ENCODE measurements at regions not wholly inside any gene's neighbourhood (a gene's known extent, or its start where the extent isn't known, plus 50 kb on each side); places are given as distances from the start of the nearest gene placed in this dataset.
"Not testable (repeated sequence)": the region's sequence is repeated elsewhere in the genome, so short reads cannot be mapped to it uniquely, and the experiment has no call there.

DNA sequence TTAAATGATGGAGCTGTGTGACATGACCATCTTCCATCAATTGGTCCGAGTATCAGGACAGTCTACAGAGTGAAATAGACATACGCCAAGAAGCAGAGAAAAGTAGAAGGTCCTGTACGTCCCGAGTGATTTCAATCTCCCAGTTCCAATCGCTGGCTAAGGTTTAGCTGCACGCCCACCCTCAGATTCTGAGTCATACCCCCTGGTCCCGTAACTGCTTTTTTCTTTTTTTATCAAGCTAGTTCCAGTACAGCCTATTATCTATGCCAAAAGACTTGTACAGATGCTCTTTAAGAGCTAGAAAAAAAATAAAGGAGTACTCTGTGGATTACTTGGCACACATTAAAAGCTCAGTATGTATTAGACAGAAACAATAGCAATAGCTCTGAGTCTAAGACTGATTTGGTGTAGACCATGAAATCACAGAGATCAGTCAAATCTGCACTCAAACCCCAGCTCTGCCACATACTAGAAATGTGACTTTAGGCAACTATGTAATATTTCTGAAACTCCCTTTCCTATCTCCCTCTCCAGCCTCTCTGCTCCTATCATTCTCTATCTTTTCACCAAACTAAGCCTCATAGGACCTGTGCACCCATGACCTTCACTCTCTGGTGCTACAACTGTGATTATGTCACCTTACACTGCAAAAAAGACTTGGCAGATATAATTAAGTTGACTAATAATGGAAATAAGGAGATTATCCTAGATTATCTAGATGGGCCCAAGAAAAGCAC lies 63.0 kb upstream of the SRRM3 start:
- peaks cover 17% of the 10 kb centered on the region for H3K27me3 Mint-ChIP-seq
- not testable (repeated sequence) for DNase-seq (ENCODE audit: low spot score in 2 of 2); H3K4me1 Mint-ChIP-seq; H3K36me3 Mint-ChIP-seq; ATAC-seq (ENCODE audit: low read depth); H3K27ac Mint-ChIP-seq; H3K9me3 Mint-ChIP-seq; H3K4me3 Mint-ChIP-seq

DNA sequence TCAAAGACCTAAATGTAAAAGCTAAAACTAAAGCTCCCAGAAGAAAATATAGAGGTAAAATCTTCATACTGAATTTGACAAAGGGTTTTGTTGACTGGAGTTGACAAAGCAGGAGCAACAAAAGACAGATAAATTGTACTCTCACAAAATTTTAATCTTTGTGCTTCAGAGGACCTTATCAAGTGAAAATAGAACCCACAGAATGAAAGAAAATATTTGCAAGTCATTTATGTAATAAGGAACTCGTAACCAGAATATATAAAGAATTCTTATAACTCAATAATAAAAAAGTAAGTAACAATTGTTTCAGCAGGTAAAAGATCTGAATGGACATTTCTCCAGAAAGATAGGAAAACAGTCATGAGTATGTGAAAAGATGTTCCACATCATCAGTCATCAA lies 62.0 kb upstream of the SRRM3 start:
- ATAC-seq (ENCODE audit: low read depth), result no peak
- H3K27ac Mint-ChIP-seq, result no peak overlapping the region

GRCh38 chr7:76140259-76140658 lies 61.4 kb upstream of the SRRM3 start:
- not testable (repeated sequence) for ATAC-seq (ENCODE audit: low read depth); H3K36me3 Mint-ChIP-seq; H3K4me1 Mint-ChIP-seq; DNase-seq (ENCODE audit: low spot score in 2 of 2); H3K4me3 Mint-ChIP-seq; H3K27me3 Mint-ChIP-seq; H3K9me3 Mint-ChIP-seq; H3K27ac Mint-ChIP-seq

More for the DNA sequence above, 62.0 kb upstream of the SRRM3 start:
- Mint-ChIP-seq H3K27me3 (peaks cover 13% of the 10 kb centered on the region), H3K36me3 (no peaks in the 10 kb centered on the region), H3K4me1 (no peaks in the 10 kb centered on the region), H3K4me3 (no peak overlapping the region), H3K9me3 (peaks cover 4% of the 10 kb centered on the region)
- no peak for DNase-seq (ENCODE audit: low spot score in 2 of 2)

- ATAC-seq (ENCODE audit: low read depth) (no peak), DNase-seq (ENCODE audit: low spot score in 2 of 2) (no peak)
- no peak overlapping the region for H3K27ac Mint-ChIP-seq
- H3K36me3 Mint-ChIP-seq, result no peaks in the 10 kb centered on the region
- no peaks in the 10 kb centered on the region for H3K4me1 Mint-ChIP-seq
- H3K9me3 Mint-ChIP-seq, result peaks cover 4% of the 10 kb centered on the region
- peaks cover 4% of the 10 kb centered on the region for H3K27me3 Mint-ChIP-seq
- H3K4me3 Mint-ChIP-seq, result no peak overlapping the region
Measured at GRCh38 chr7:76142861-76143260, 58.8 kb upstream of the SRRM3 start.

- H3K4me1 Mint-ChIP-seq; H3K36me3 Mint-ChIP-seq; H3K9me3 Mint-ChIP-seq; ATAC-seq (ENCODE audit: low read depth); H3K27ac Mint-ChIP-seq; H3K4me3 Mint-ChIP-seq; DNase-seq (ENCODE audit: low spot score in 2 of 2); H3K27me3 Mint-ChIP-seq: not testable (repeated sequence)
Measured at GRCh38 chr7:76144664-76145270, 56.9 kb upstream of the SRRM3 start.

DNA sequence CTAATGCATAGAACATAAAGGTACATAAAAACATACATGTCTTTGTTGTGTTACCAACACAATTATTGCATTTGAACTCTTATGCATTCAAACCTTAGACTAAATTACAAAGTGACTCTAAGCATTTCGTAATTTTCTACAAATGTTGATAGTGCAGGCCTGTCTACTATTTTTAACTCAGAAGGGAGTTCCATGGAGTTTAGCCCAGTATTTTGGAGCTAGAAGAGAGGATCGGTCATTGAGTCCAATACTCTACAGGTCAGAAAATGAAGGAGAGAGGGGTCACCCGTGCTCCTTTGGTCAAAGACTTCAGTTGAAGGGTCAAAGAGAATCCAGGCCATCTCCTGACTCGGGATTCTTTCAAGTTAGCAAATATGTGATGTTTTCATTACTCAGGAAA lies 55.3 kb upstream of the SRRM3 start:
- no peak overlapping the region for H3K4me3 Mint-ChIP-seq

DNA sequence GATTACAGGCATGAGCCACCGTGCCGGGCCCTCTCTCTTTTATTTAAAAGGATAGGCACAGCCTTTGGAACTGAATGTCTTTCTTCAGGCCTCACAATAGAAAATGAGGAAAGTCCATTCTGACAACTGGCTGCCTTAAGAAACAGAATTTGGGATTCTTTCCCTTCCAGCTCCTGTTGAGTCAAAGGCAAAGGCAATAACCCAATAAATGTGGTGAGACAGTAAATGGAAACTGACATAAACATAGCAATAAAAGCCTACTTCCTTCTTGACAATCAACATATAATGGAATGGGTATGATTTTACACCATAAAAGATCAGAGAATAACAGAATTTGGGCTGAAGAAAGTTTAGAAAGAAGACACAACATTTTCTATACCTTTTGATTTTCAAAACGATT lies 52.7 kb upstream of the SRRM3 start:
- not testable (repeated sequence) for H3K9me3 Mint-ChIP-seq; DNase-seq (ENCODE audit: low spot score in 2 of 2); H3K4me3 Mint-ChIP-seq; H3K27ac Mint-ChIP-seq; H3K27me3 Mint-ChIP-seq; H3K4me1 Mint-ChIP-seq; H3K36me3 Mint-ChIP-seq; ATAC-seq (ENCODE audit: low read depth)

More for the DNA sequence above, 55.3 kb upstream of the SRRM3 start:
- H3K27me3 Mint-ChIP-seq, result peaks cover 1% of the 10 kb centered on the region
- no peaks in the 10 kb centered on the region for H3K4me1 Mint-ChIP-seq
- H3K9me3 Mint-ChIP-seq, result no peaks in the 10 kb centered on the region
- DNase-seq (ENCODE audit: low spot score in 2 of 2) (no peak), ATAC-seq (ENCODE audit: low read depth) (no peak)
- no peak overlapping the region for H3K27ac Mint-ChIP-seq
- no peaks in the 10 kb centered on the region for H3K36me3 Mint-ChIP-seq

DNA sequence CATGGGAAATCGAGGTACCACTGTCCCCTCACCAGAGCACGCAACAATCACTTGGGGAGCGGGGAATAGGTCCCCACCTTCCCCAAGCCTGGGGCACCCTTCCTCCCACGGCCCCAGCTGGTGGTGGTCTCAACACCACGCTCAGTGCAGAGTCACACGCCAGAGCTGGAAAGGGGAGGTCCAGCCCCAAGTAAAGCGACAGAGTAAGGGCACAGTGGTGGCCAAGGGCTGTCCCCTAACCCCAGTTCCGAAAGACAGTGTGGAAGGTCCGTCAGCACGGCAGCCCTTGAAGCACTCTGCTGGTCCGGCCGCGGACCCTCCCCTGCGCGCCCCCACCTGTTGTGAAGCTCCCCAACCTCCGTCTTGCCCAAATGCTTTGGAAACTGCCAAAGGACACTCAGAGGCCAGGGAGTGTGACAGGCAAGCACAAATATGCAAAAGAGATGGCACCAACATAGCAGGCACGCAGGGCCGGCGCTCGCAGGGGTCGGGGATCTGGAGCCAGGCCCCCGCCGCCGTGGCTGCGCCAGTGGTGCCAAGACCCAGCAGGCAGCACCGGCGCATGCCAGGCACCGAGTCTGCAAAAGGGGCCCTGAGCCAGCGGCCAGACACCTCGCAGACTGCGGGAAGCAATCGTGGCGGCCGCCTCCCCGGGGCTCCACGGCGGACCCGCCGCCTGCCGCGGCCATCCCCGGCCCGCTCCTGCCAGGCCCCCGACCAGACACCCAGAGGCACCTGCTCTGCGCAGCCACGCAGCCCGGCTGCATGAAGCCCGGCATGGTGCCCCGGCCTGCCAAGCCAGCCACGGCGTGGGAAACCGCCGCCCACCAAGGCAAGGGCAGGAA lies 51.6 kb upstream of the SRRM3 start:
- Mint-ChIP-seq H3K9me3 (no peaks in the 10 kb centered on the region), H3K4me3 (no peak overlapping the region), H3K36me3 (no peaks in the 10 kb centered on the region), H3K27ac (no peak overlapping the region), H3K27me3 (no peaks in the 10 kb centered on the region), H3K4me1 (no peaks in the 10 kb centered on the region)
- DNase-seq (ENCODE audit: low spot score in 2 of 2), result no peak
- no peak for ATAC-seq (ENCODE audit: low read depth)
